ENCODE measurements at regions not wholly inside any gene's neighbourhood (a gene's known extent, or its start where the extent isn't known, plus 50 kb on each side); places are given as distances from the start of the nearest gene placed in this dataset.

- ATAC-seq = no peak
Measured at GRCh38 chr13:94968757-94969086, 256.4 kb upstream of the SOX21 start.

- ATAC-seq = no peak
Measured at GRCh38 chr13:94968040-94968756, 255.9 kb upstream of the SOX21 start.

- ATAC-seq = peak in 1 of 2 donors; percentile 38
Measured at GRCh38 chr13:94967183-94968039, 255.1 kb upstream of the SOX21 start.

- no peak for ATAC-seq
Measured at GRCh38 chr13:94966422-94966955, 254.1 kb upstream of the SOX21 start.

DNA sequence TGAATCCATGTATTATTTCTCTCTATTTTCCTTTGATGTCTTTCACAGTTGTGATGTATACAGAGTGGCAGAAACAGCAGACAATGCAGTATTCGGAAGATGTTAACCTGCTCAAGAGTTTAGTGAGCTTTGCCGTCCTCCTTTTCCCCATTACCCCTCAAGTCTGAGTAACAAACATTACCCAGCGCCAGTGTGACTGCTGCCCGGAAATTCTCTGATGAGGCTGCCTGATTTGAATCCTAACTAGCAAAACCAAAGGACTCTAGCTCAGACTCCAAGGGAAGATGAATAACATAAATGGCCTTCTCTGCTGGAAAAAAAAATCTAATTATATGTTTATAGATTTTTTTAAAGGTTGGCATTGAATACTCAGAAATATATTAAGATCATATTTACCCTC, 247.3 kb upstream of the SOX21 start:
- ATAC-seq = no peak

GRCh38 chr13:94956417-94957110, 244.2 kb upstream of the SOX21 start:
- ATAC-seq = no peak

- ATAC-seq = no peak
Measured at GRCh38 chr13:94952787-94953186, 240.4 kb upstream of the SOX21 start.

DNA sequence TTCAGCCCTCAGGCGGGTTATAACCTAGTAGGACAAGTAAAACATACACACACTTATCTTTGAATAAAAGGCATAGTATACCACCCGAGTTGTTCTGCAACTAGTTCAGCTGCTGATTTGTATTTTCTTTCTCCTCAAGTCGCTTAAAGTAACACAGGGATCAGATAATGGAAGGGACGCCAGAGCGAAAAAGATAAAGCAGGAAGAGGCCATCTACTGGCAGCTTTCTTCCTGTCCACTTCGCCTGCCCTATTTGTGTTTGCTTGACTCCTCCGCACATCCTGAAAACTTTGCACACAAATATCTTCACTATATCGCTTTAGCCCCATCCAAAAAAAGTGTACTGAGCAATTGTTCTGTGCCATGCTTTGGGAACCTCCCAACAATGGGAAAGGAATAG, 238.0 kb upstream of the SOX21 start:
- no peak for ATAC-seq

DNA sequence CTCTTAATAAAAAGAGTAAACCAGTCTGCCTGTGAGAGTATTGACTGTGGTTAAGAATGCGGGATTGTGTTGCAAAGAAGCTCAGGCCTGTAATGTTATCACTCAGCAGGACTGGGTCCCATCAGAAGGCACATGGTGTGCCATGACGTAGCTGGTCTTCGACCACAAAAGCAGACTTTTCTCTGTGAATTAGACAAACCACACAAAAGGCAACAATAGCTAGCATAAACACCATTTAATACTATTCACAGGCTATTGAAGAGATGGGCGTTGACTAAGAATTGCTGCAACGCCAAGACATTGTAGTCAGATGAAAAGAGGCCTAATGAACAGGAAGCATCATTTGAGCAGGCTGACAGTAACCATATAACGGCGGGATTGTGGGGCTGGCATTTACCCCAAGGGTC, 235.6 kb upstream of the SOX21 start:
- no peak for ATAC-seq

DNA sequence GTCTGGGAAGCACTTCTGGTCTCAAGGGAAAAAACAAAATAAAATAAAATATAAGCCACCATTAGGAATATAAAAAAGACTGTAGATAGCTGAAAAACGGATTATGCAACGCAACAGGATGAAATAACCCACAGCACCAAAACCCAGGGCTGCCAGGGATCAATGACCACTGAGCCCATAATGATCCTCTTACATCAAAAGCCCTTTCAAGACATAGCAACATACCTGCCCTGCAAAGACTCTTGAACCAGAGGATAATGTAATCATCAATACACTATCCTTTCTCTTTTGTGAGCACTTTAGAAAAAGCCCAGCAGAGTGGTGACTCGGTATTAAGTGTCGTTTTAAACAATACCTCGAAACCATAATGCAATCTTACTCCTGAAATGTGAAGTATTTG, 235.0 kb upstream of the SOX21 start:
- ATAC-seq = no peak

DNA sequence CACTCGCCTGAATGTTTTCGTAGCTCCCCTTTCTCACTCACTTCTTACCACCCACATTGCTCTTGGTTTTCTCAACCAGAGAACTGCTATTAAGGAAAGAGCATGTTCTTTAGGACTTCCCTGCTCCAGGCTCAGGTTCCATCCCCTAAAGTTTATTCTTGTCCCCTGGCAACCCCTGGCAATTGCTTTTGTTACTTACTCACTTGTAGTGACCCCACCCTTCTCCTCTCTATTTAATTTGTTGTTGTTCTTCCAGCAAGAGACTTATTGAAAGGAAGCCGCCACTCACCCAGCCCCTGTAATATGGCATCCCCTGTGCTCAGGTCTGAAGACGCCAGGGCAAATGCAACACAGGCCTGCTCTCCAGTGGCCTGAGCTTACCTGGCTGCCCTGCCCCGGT, 233.7 kb upstream of the SOX21 start:
- no peak for ATAC-seq

- no peak for ATAC-seq
Measured at GRCh38 chr13:94938124-94938523, 225.8 kb upstream of the SOX21 start.

GRCh38 chr13:94936633-94937032, 224.3 kb upstream of the SOX21 start:
- ATAC-seq = no peak

- no peak for ATAC-seq
Measured at GRCh38 chr13:94933936-94934335, 221.6 kb upstream of the SOX21 start.

- ATAC-seq = no peak
Measured at GRCh38 chr13:94933230-94933751, 220.9 kb upstream of the SOX21 start.

DNA sequence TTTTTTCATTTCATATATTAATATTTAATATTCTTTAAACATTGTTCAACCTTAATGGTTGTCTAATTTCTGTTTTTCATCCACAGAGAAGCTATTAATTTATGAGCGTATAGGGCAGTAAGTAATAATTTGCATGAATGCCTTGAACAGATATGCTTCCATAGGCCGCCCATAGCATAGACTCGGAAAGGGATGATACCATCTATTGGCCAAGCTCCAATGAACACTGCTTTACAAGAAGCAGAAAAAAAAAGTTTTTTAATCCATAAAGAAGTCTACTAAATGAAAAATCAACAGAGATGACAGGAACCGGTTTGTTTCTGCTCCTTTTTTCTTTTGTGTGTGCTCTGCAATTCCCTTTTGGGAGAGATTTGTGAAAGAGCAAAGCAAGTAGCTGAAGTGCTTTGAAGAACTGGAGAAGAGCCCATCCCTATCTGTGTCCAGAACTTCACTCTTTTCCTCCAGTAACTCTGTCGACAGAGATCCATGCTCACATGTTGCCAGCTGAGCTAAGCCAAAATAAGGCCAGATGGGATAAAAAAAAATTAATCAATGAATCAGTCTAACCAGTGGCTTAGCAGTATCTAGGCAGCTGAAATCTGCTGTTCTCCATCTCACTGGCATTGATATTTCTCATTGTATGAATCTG, 215.9 kb upstream of the SOX21 start:
- ATAC-seq = no peak

DNA sequence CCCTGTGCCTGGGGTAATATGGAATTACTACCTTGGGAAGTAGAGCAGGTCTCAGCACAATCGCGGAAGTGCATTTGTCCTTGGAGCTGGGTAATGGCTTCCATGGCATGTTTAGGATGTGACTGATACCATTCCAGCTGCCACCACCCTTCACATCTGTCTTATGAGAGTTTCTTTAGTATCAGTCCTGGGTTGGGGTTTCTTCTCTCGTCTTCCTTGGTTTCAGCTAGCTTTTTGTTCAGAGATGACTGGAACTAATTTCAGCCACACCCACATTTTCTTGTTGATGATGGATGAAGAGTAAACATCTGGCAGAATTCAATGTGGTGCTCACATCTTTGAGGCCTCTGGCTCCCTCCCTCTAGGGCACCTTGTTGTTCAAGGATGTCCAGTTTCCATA, 212.9 kb upstream of the SOX21 start:
- no peak for ATAC-seq

GRCh38 chr13:94921181-94921580, 208.8 kb upstream of the SOX21 start:
- no peak for ATAC-seq

- no peak for ATAC-seq
Measured at GRCh38 chr13:94920578-94920977, 208.2 kb upstream of the SOX21 start.

- no peak for ATAC-seq
Measured at GRCh38 chr13:94917824-94918223, 205.5 kb upstream of the SOX21 start.

GRCh38 chr13:94914895-94915294, 202.6 kb upstream of the SOX21 start:
- peak in 1 of 2 donors; percentile 10 for ATAC-seq

DNA sequence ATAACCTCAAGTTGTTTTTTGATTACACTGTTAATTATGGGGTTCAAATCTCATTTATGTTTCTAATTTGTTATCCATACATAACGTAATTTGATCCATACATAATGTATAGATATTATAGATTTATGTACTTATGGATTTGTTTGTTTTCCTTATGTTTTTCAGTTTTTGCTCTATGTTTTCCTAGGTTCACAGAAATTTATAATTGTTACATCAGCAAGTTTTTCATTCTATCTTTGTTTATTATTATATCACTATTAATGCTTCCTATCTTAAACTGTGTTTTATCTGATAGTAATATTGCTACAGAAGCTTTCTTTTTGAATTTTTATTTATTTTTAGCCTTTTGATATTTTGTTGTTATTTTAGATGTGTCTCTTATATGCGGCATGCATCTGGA, 194.3 kb upstream of the SOX21 start:
- ATAC-seq = no peak
